ENCODE measurements at regions not wholly inside any gene's neighbourhood (a gene's known extent, or its start where the extent isn't known, plus 50 kb on each side); places are given as distances from the start of the nearest gene placed in this dataset.
"Not testable (repeated sequence)": the region's sequence is repeated elsewhere in the genome, so short reads cannot be mapped to it uniquely, and the experiment has no call there.

- H3K27ac ChIP-seq: no peak overlapping the region
- DNase-seq (ENCODE audit: low read depth, low spot score): no peak
- H3K36me3 ChIP-seq (ENCODE audit: insufficient read depth, low read length): no peaks in the 10 kb centered on the region
- no peak for TF ChIP-seq FOXP2 (optimal IDR thresholded peaks at IDR 0.05; ENCODE audit: control extremely low read depth, extremely low read length, insufficient read depth)
- TF ChIP-seq EZH2 (IDR thresholded peaks at IDR 0.05): no peak
- no peak for TF ChIP-seq POLR2AphosphoS5 (IDR thresholded peaks at IDR 0.05; ENCODE audit: borderline replicate concordance, low read depth, low read length)
- H3K9ac ChIP-seq (ENCODE audit: insufficient read length): no peak overlapping the region
- no peak overlapping the region for H3K4me3 ChIP-seq
- no peaks in the 10 kb centered on the region for H3K9me3 ChIP-seq (ENCODE audit: low read depth, low read length)
Observed at GRCh38 chrX:43283187-43283586, 372.9 kb upstream of the MAOA start.

- not testable (repeated sequence) for H3K4me3 ChIP-seq; H3K9me3 ChIP-seq (ENCODE audit: low read depth, low read length); H3K9ac ChIP-seq (ENCODE audit: insufficient read length); H3K36me3 ChIP-seq (ENCODE audit: insufficient read depth, low read length); H3K27ac ChIP-seq; DNase-seq (ENCODE audit: low read depth, low spot score)
Observed at GRCh38 chrX:43311625-43312024, 344.5 kb upstream of the MAOA start.

GRCh38 chrX:43313035-43313434 lies 343.1 kb upstream of the MAOA start:
- Histone ChIP-seq H3K27ac (no peak overlapping the region), H3K9me3 (ENCODE audit: low read depth, low read length) (no peaks in the 10 kb centered on the region), H3K4me3 (no peak overlapping the region), H3K9ac (ENCODE audit: insufficient read length) (no peak overlapping the region), H3K36me3 (ENCODE audit: insufficient read depth, low read length) (no peaks in the 10 kb centered on the region)
- DNase-seq (ENCODE audit: low read depth, low spot score): no peak
- no peak for TF ChIP-seq FOXP2 (optimal IDR thresholded peaks at IDR 0.05; ENCODE audit: control extremely low read depth, extremely low read length, insufficient read depth)

GRCh38 chrX:43314525-43314924 lies 341.6 kb upstream of the MAOA start:
- Histone ChIP-seq H3K9me3 (ENCODE audit: low read depth, low read length) (no peaks in the 10 kb centered on the region), H3K9ac (ENCODE audit: insufficient read length) (no peak overlapping the region), H3K36me3 (ENCODE audit: insufficient read depth, low read length) (no peaks in the 10 kb centered on the region), H3K4me3 (no peak overlapping the region), H3K27ac (no peak overlapping the region)
- DNase-seq (ENCODE audit: low read depth, low spot score): no peak
- no peak for TF ChIP-seq EZH2 (IDR thresholded peaks at IDR 0.05)
- TF ChIP-seq FOXP2 (optimal IDR thresholded peaks at IDR 0.05; ENCODE audit: control extremely low read depth, extremely low read length, insufficient read depth): no peak
- no peak for TF ChIP-seq POLR2AphosphoS5 (IDR thresholded peaks at IDR 0.05; ENCODE audit: borderline replicate concordance, low read depth, low read length)

- DNase-seq (ENCODE audit: low read depth, low spot score): no peak
- H3K27ac ChIP-seq: no peak overlapping the region
- TF ChIP-seq EZH2 (IDR thresholded peaks at IDR 0.05): no peak
- TF ChIP-seq FOXP2 (optimal IDR thresholded peaks at IDR 0.05; ENCODE audit: control extremely low read depth, extremely low read length, insufficient read depth): no peak
- TF ChIP-seq POLR2AphosphoS5 (IDR thresholded peaks at IDR 0.05; ENCODE audit: borderline replicate concordance, low read depth, low read length): no peak
Observed at GRCh38 chrX:43315622-43316021, 340.5 kb upstream of the MAOA start.

GRCh38 chrX:43316146-43316545 lies 340.0 kb upstream of the MAOA start:
- no peak overlapping the region for H3K4me3 ChIP-seq
- H3K36me3 ChIP-seq (ENCODE audit: insufficient read depth, low read length): no peaks in the 10 kb centered on the region
- TF ChIP-seq FOXP2 (optimal IDR thresholded peaks at IDR 0.05; ENCODE audit: control extremely low read depth, extremely low read length, insufficient read depth) (no peak), EZH2 (IDR thresholded peaks at IDR 0.05) (no peak), POLR2AphosphoS5 (IDR thresholded peaks at IDR 0.05; ENCODE audit: borderline replicate concordance, low read depth, low read length) (no peak)
- no peak for DNase-seq (ENCODE audit: low read depth, low spot score)
- H3K9me3 ChIP-seq (ENCODE audit: low read depth, low read length): no peaks in the 10 kb centered on the region
- H3K27ac ChIP-seq: no peak overlapping the region
- H3K9ac ChIP-seq (ENCODE audit: insufficient read length): no peak overlapping the region

More at GRCh38 chrX:43315622-43316021, 340.5 kb upstream of the MAOA start:
- Histone ChIP-seq H3K9ac (ENCODE audit: insufficient read length) (no peak overlapping the region), H3K36me3 (ENCODE audit: insufficient read depth, low read length) (no peaks in the 10 kb centered on the region), H3K4me3 (no peak overlapping the region), H3K9me3 (ENCODE audit: low read depth, low read length) (no peaks in the 10 kb centered on the region)

- Histone ChIP-seq H3K9ac (ENCODE audit: insufficient read length) (no peak overlapping the region), H3K4me3 (no peak overlapping the region), H3K27ac (no peak overlapping the region), H3K9me3 (ENCODE audit: low read depth, low read length) (no peaks in the 10 kb centered on the region), H3K36me3 (ENCODE audit: insufficient read depth, low read length) (no peaks in the 10 kb centered on the region)
- TF ChIP-seq FOXP2 (optimal IDR thresholded peaks at IDR 0.05; ENCODE audit: control extremely low read depth, extremely low read length, insufficient read depth) (no peak), EZH2 (IDR thresholded peaks at IDR 0.05) (no peak), POLR2AphosphoS5 (IDR thresholded peaks at IDR 0.05; ENCODE audit: borderline replicate concordance, low read depth, low read length) (no peak)
- DNase-seq (ENCODE audit: low read depth, low spot score): no peak
Observed at GRCh38 chrX:43317378-43317777, 338.7 kb upstream of the MAOA start.

- Histone ChIP-seq H3K27ac (no peak overlapping the region), H3K9me3 (ENCODE audit: low read depth, low read length) (no peaks in the 10 kb centered on the region), H3K4me3 (no peak overlapping the region), H3K36me3 (ENCODE audit: insufficient read depth, low read length) (no peaks in the 10 kb centered on the region), H3K9ac (ENCODE audit: insufficient read length) (no peak overlapping the region)
- no peak for DNase-seq (ENCODE audit: low read depth, low spot score)
- TF ChIP-seq POLR2AphosphoS5 (IDR thresholded peaks at IDR 0.05; ENCODE audit: borderline replicate concordance, low read depth, low read length) (no peak), FOXP2 (optimal IDR thresholded peaks at IDR 0.05; ENCODE audit: control extremely low read depth, extremely low read length, insufficient read depth) (no peak), EZH2 (IDR thresholded peaks at IDR 0.05) (no peak)
Observed at GRCh38 chrX:43328358-43328946, 327.6 kb upstream of the MAOA start.

GRCh38 chrX:43333543-43333942 lies 322.6 kb upstream of the MAOA start:
- Histone ChIP-seq H3K36me3 (ENCODE audit: insufficient read depth, low read length) (no peaks in the 10 kb centered on the region), H3K4me3 (no peak overlapping the region), H3K9ac (ENCODE audit: insufficient read length) (no peak overlapping the region), H3K9me3 (ENCODE audit: low read depth, low read length) (no peaks in the 10 kb centered on the region), H3K27ac (no peak overlapping the region)
- TF ChIP-seq FOXP2 (optimal IDR thresholded peaks at IDR 0.05; ENCODE audit: control extremely low read depth, extremely low read length, insufficient read depth) (no peak), POLR2AphosphoS5 (IDR thresholded peaks at IDR 0.05; ENCODE audit: borderline replicate concordance, low read depth, low read length) (no peak), EZH2 (IDR thresholded peaks at IDR 0.05) (no peak)
- DNase-seq (ENCODE audit: low read depth, low spot score): no peak

All from SK-N-MC (cell line).